Mucosa of rectum (tissue), 2 donors: ENCODE measurements at regions not wholly inside any gene's neighbourhood (a gene's known extent, or its start where the extent isn't known, plus 50 kb on each side); places are given as distances from the start of the nearest gene placed in this dataset.
"Not testable (repeated sequence)": the region's sequence is repeated elsewhere in the genome, so short reads cannot be mapped to it uniquely, and the experiment has no call there.

Experiments used
- H3K27ac ChIP-seq, 2 donors: one replicate each; pipeline ENCODE4 v1.7.0; 2013; ENCODE audit warnings: inconsistent platforms in 2 of 2, low read depth in 2 of 2, low read length in 2 of 2
- H3K27me3 ChIP-seq, 2 donors: one replicate each; pipeline ENCODE4 v1.7.0; 2013; ENCODE audit warnings: low read length in 2 of 2; ENCODE audit not compliant: control insufficient read depth in 2 of 2, insufficient read depth in 2 of 2
- H3K36me3 ChIP-seq, 2 donors: one replicate each; pipeline ENCODE4 v1.7.0; 2013; ENCODE audit warnings: low read length in 2 of 2; ENCODE audit not compliant: control insufficient read depth in 2 of 2, insufficient read depth in 2 of 2
- H3K4me1 ChIP-seq, 2 donors: one replicate each; pipeline ENCODE4 v1.7.0; 2013; ENCODE audit warnings: low read length in 2 of 2, mild to moderate bottlenecking in 1 of 2; ENCODE audit not compliant: control insufficient read depth in 2 of 2, insufficient read depth in 2 of 2
- H3K4me3 ChIP-seq, 2 donors: one replicate each; pipeline ENCODE4 v1.7.0; 2013; ENCODE audit warnings: low read length in 2 of 2
- H3K9ac ChIP-seq, 2 donors: one replicate each; pipeline ENCODE4 v1.7.0; 2013; ENCODE audit warnings: low read length in 2 of 2, low read depth in 1 of 2, mild to moderate bottlenecking in 1 of 2
- H3K9me3 ChIP-seq, 2 donors: one replicate each; pipeline ENCODE4 v1.7.0; 2013; ENCODE audit warnings: low read length in 2 of 2; ENCODE audit not compliant: control insufficient read depth in 2 of 2
- donor health status: healthy.
- donor health status: Normal muscosa, but diverticular disease.

DNA sequence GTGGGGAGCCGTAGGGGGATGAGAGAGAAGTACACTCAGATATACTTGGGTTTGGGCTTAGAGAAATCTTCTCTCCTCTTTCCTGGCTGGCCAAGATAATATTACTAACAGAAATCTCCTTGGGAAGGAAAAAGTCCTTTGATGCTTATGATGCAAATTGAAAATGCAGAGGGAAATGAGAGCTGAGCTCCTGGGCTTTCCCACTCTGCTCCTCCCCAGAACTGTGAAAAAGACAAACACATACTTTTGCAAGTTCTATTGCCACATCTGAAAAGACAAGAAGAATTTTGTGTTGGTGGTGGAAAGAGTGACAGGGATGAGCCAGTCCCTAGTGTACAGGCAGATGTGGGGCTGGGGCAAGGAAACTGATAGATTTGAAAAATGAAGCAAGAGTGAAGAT, 185.9 kb downstream of the ANKRD60 start:
- Histone ChIP-seq H3K9me3 (no peaks in the 10 kb centered on the region), H3K4me1 (no peaks in the 10 kb centered on the region), H3K9ac (no peak overlapping the region), H3K36me3 (no peaks in the 10 kb centered on the region), H3K27me3 (no peaks in the 10 kb centered on the region), H3K4me3 (no peak overlapping the region), H3K27ac (no peak overlapping the region)

DNA sequence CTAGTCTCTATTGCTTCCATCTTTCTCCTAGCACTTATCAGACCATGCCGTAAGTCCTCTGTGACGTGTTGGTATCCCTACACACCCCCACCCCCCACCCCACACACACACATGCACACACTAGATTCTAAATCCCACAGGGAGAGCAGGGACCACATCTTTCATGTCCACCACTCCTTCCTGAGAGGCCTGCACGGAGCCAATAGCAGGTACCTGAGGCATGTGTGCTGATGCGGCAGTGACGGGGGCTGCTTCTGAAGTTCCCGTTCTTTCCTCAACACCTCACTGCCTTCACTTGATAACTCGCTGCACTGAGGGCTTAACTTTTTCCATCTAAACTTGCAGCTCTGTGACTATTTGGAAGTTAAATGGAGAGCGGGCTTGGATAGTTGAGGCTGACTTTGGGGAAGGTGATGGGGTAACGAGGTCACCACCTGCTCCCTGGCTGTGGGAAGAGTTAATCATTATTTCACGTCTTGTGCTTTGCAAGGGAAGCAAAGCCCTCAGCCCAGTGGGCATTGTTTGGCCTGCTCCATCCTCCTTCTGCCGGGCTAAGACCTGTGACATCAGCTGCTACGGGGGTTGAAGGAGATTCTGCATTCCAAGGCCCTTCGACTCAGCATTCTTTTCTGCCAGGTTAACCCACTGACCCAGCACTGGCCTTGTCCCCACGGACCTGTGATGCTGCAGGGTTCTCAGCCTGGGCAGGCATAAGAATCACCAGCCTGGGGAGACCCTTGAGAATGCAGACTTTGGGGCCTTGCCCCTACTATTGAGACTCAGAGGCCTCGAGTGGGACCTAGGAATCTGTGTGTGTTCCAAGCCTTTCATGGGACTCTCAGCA, 187.8 kb downstream of the ANKRD60 start:
- no peaks in the 10 kb centered on the region for H3K4me1 ChIP-seq
- no peak overlapping the region for H3K4me3 ChIP-seq
- H3K9ac ChIP-seq, result no peak overlapping the region
- H3K9me3 ChIP-seq, result no peaks in the 10 kb centered on the region
- H3K36me3 ChIP-seq, result no peaks in the 10 kb centered on the region
- no peak overlapping the region for H3K27ac ChIP-seq
- no peaks in the 10 kb centered on the region for H3K27me3 ChIP-seq

DNA sequence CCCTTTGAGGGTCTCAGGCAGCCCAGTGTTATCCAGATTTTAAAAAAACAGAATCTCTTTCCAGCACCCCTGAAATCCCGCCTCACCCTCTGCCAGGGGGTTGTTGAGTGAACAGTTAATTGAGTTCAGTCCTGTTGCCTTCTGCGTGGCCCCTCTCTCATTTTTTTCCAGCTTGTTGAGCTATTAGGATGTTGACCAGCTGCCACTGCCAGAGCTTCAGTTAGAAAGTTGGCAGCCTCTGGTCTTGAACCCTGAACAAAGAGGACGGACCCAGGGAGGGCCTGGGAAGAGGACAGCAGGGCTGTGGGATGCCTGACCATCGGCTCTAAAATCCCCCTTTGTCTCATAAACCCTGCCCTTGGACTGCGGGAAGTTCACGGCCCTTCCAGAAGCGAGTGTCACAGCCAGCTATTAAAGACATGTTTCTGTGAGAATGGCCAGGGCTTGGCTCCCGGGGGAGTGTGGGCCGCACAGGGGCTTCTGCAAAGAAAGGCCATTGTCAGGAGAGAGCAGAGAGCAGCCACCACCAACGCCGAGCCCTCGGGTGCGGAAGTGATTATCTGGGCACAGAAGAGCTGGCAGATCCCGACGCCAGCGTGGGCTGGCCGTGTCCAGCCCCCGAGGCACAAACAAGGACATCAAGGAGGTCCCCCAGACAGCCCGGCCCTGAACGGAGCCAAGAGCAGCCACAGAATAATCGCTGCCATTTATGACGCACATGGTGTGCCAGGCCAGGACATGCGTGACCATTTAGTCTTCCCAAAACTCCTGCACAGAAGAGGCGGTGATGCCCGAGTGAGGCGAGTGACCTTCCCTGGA, 189.0 kb downstream of the ANKRD60 start:
- H3K4me3 ChIP-seq, result no peak overlapping the region
- H3K27ac ChIP-seq, result no peak overlapping the region
- H3K36me3 ChIP-seq, result no peaks in the 10 kb centered on the region
- no peaks in the 10 kb centered on the region for H3K27me3 ChIP-seq
- no peaks in the 10 kb centered on the region for H3K9me3 ChIP-seq
- no peak overlapping the region for H3K9ac ChIP-seq
- H3K4me1 ChIP-seq, result no peaks in the 10 kb centered on the region

GRCh38 chr20:58038123-58038654, 190.3 kb downstream of the ANKRD60 start:
- no peaks in the 10 kb centered on the region for H3K9me3 ChIP-seq
- no peaks in the 10 kb centered on the region for H3K36me3 ChIP-seq
- H3K27ac ChIP-seq, result no peak overlapping the region
- H3K4me1 ChIP-seq, result no peaks in the 10 kb centered on the region
- H3K4me3 ChIP-seq, result no peak overlapping the region
- no peak overlapping the region for H3K9ac ChIP-seq
- no peaks in the 10 kb centered on the region for H3K27me3 ChIP-seq

DNA sequence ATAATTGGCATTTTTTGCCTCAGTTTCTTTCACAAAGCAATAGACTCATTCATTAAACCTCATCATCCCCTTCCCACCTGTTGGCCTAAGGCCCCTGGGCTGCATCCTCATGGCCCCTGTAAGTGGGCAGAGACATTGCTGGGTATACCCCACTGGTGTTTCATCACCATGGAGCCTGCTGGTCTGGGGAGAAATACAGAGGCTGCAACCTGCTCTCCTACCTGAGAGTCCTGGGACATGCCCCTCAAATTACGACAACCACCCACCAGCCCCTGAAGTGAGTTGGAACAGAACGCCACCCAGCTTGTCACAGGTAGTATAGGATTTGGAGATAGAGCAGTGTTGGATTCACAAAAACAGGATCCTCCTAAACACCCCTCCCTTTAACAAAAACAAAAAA, 190.8 kb downstream of the ANKRD60 start:
- no peaks in the 10 kb centered on the region for H3K36me3 ChIP-seq
- H3K9me3 ChIP-seq, result no peaks in the 10 kb centered on the region
- H3K9ac ChIP-seq, result no peak overlapping the region
- no peak overlapping the region for H3K4me3 ChIP-seq
- no peaks in the 10 kb centered on the region for H3K27me3 ChIP-seq
- no peak overlapping the region for H3K27ac ChIP-seq
- H3K4me1 ChIP-seq, result no peaks in the 10 kb centered on the region

- Histone ChIP-seq H3K27ac (no peak overlapping the region), H3K9ac (no peak overlapping the region), H3K4me3 (no peak overlapping the region), H3K4me1 (no peaks in the 10 kb centered on the region), H3K36me3 (no peaks in the 10 kb centered on the region), H3K9me3 (no peaks in the 10 kb centered on the region), H3K27me3 (peaks cover 0 to 2% of the 10 kb centered on the region in 2 donors)
Observed at GRCh38 chr20:58033026-58033536, 195.4 kb downstream of the ANKRD60 start.

DNA sequence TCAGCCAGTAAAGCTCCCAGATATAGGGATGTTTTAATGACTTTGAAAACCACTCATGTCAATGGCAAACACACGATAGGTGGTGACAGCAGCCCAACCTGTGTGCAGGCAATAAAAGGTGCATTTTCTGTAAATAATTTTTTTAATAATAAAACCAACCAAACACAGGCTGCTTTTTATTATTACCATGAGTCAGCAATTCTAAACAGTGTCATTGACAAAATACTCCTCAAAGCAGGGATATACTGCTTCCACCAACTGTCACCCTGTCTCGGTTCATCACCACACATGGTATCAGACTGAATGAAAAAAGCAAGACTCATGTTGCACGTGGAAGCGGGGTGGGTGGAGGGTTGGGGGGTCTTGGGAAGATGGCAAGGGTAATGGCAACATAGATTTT, 195.9 kb downstream of the ANKRD60 start:
- no peaks in the 10 kb centered on the region for H3K4me1 ChIP-seq
- H3K27ac ChIP-seq, result no peak overlapping the region
- H3K9ac ChIP-seq, result no peak overlapping the region
- H3K4me3 ChIP-seq, result no peak overlapping the region
- H3K9me3 ChIP-seq, result no peaks in the 10 kb centered on the region
- H3K36me3 ChIP-seq, result no peaks in the 10 kb centered on the region
- peaks cover 0 to 2% of the 10 kb centered on the region in 2 donors for H3K27me3 ChIP-seq

DNA sequence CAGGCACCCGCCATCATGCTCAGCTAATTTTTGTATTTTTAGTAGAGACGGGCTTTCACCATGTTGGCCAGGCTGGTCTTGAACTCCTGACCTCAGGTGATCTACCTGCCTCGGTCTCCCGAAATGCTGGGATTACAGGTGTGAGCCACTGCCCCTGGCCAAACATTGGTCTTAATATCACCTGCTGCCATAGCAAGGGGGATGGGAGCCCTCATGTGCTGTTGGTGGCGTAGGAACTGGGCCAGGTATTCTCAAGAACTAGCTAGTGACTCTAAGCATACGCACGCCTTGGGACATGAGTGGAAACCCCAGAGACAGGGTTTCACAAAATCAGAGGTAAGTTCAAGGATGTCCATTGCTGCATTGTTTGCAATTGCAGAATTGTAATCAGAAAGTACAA, 197.1 kb downstream of the ANKRD60 start:
- H3K36me3 ChIP-seq, H3K9me3 ChIP-seq, H3K4me3 ChIP-seq, H3K9ac ChIP-seq, H3K4me1 ChIP-seq, H3K27me3 ChIP-seq, H3K27ac ChIP-seq: not testable (repeated sequence)

DNA sequence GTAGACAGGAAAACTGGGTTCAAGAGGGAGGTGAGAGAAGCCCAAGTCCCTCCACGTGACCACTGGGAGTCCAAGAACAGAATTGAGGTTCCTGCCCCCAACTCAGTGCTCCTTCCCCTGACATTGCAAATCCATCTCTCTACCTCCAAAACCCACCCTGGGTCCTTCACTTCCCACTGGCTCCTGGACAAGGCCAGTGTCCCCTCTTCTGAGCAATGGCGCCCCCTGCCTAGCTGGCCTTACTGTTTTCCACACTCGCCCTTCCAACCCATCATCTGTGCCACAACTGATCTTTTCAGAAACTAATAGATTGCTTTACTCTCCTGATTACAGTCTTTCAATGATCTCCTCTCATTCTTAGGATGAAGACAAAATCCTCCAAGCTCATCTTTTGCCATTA, 200.3 kb downstream of the ANKRD60 start:
- Histone ChIP-seq H3K4me1 (no peaks in the 10 kb centered on the region), H3K27me3 (peaks cover 0 to 2% of the 10 kb centered on the region in 2 donors), H3K27ac (no peak overlapping the region), H3K9me3 (no peaks in the 10 kb centered on the region), H3K36me3 (no peaks in the 10 kb centered on the region), H3K4me3 (no peak overlapping the region), H3K9ac (no peak overlapping the region)

DNA sequence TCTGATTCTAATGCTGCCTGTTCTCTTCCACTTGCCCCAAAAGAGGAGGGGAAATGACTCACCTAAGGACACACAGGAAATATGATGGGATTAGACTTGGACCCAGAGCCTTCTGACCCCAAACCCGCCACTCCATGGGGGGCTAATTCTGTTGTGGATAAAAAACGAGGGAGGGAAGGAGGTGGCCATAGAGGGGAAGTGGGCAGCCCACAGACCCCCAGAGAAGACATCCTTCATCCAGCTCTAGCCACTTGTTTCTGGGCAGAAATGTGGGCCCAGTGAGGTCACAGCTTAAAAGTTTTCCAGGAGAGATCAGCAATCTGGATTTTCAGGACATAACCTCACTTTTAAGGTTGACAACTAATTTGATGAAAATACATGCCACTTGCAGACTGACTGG, 202.1 kb downstream of the ANKRD60 start:
- Histone ChIP-seq H3K9ac (no peak overlapping the region), H3K9me3 (no peaks in the 10 kb centered on the region), H3K36me3 (no peaks in the 10 kb centered on the region), H3K4me1 (no peaks in the 10 kb centered on the region), H3K4me3 (no peak overlapping the region), H3K27me3 (peaks cover 0 to 2% of the 10 kb centered on the region in 2 donors), H3K27ac (no peak overlapping the region)
